ENCODE measurements at regions not wholly inside any gene's neighbourhood (a gene's known extent, or its start where the extent isn't known, plus 50 kb on each side); places are given as distances from the start of the nearest gene placed in this dataset.

DNA sequence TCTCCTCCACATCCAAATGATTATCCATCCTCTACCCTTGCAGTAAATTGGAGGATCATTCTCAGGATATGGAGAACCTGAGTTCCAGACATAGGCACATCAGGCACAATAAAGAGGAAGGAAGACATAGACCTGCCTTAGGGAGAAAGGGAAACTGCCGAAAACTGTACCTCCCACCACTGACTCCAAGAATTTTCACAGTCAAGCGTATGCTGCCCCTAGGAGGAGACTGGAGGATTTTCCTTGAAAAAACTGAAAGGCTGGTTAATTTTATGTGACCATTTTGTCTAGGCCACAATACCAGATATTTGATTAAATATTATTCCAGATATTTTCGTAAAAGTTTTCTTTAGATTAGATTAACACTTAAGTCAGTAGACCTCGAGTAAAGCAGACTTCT is 638.5 kb upstream of the PKDCC start:
- TF ChIP-seq, protein P1, sequence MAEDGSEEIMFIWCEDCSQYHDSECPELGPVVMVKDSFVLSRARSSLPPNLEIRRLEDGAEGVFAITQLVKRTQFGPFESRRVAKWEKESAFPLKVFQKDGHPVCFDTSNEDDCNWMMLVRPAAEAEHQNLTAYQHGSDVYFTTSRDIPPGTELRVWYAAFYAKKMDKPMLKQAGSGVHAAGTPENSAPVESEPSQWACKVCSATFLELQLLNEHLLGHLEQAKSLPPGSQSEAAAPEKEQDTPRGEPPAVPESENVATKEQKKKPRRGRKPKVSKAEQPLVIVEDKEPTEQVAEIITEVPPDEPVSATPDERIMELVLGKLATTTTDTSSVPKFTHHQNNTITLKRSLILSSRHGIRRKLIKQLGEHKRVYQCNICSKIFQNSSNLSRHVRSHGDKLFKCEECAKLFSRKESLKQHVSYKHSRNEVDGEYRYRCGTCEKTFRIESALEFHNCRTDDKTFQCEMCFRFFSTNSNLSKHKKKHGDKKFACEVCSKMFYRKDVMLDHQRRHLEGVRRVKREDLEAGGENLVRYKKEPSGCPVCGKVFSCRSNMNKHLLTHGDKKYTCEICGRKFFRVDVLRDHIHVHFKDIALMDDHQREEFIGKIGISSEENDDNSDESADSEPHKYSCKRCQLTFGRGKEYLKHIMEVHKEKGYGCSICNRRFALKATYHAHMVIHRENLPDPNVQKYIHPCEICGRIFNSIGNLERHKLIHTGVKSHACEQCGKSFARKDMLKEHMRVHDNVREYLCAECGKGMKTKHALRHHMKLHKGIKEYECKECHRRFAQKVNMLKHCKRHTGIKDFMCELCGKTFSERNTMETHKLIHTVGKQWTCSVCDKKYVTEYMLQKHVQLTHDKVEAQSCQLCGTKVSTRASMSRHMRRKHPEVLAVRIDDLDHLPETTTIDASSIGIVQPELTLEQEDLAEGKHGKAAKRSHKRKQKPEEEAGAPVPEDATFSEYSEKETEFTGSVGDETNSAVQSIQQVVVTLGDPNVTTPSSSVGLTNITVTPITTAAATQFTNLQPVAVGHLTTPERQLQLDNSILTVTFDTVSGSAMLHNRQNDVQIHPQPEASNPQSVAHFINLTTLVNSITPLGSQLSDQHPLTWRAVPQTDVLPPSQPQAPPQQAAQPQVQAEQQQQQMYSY (CRISPR knock-in tag; IDR thresholded peaks at IDR 0.05) = no peak
- TF ChIP-seq ATF2 (IDR thresholded peaks at IDR 0.05; ENCODE audit: low read length) (no peak), CTCF (IDR thresholded peaks at IDR 0.05 in 2 of 3, conservative IDR thresholded peaks at IDR 0.05 in 1 of 3; ENCODE audit: control insufficient read depth in 2 of 3, extremely low read depth in 1 of 3, insufficient read depth in 1 of 3, low read depth in 3 of 3, low read length in 3 of 3) (no peak), ZSCAN29 (IDR thresholded peaks at IDR 0.05) (no peak), NFIC (IDR thresholded peaks at IDR 0.05; ENCODE audit: low read depth, low read length) (no peak), FOS (IDR thresholded peaks at IDR 0.05; ENCODE audit: borderline replicate concordance, extremely low read depth, insufficient read length) (no peak), SMC3 (IDR thresholded peaks at IDR 0.05; ENCODE audit: borderline replicate concordance, low read length) (no peak), ZNF274 (IDR thresholded peaks at IDR 0.05; ENCODE audit: insufficient read depth, insufficient read length) (no peak), CHD2 (IDR thresholded peaks at IDR 0.05; ENCODE audit: borderline replicate concordance, low read depth, low read length) (no peak), ETV6 (conservative IDR thresholded peaks at IDR 0.05 in 1 of 2, IDR thresholded peaks at IDR 0.05 in 1 of 2; ENCODE audit: borderline replicate concordance in 1 of 2, low read depth in 1 of 2) (no peak), SREBF2 (IDR thresholded peaks at IDR 0.05; ENCODE audit: low read length) (no peak), BHLHE40 (IDR thresholded peaks at IDR 0.05; ENCODE audit: borderline replicate concordance in 1 of 2, low read depth in 2 of 2, low read length in 1 of 2) (no peak), ATF7 (IDR thresholded peaks at IDR 0.05; ENCODE audit: low read depth) (no peak)

Measured in GM12878 (cell line).